GM06990 (cell line): ENCODE measurements at regions not wholly inside any gene's neighbourhood (a gene's known extent, or its start where the extent isn't known, plus 50 kb on each side); places are given as distances from the start of the nearest gene placed in this dataset.
"Not testable (repeated sequence)": the region's sequence is repeated elsewhere in the genome, so short reads cannot be mapped to it uniquely, and the experiment has no call there.

Source experiments
- DNase-seq: peaks from one replicate; pipeline ENCODE4 v3.0.0-alpha.2; 2011; ENCODE audit not compliant: insufficient read length; ENCODE audit errors: extremely low read depth
- H3K27me3 ChIP-seq: replicated peaks from 2 replicates; pipeline ENCODE4 v1.6.0; 2011; ENCODE audit warnings: low read length; ENCODE audit not compliant: control insufficient read depth, insufficient read depth
- H3K36me3 ChIP-seq: 2 replicates; pipeline ENCODE4 v1.5.1; 2011; ENCODE audit warnings: low read length; ENCODE audit not compliant: control insufficient read depth, insufficient read depth
- H3K4me3 ChIP-seq: replicated peaks from 2 replicates; pipeline ENCODE4 v1.5.1; 2011; ENCODE audit warnings: low read depth, mild to moderate bottlenecking, control low read depth, low read length
- TF ChIP-seq, protein P1 (sequence below): IDR thresholded peaks from 2 replicates; pipeline ENCODE4 v1.5.1; 2011; ENCODE audit warnings: low read length, control low read depth, mild to moderate bottlenecking, inconsistent platforms; ENCODE audit not compliant: insufficient read depth, poor library complexity, severe bottlenecking

DNA sequence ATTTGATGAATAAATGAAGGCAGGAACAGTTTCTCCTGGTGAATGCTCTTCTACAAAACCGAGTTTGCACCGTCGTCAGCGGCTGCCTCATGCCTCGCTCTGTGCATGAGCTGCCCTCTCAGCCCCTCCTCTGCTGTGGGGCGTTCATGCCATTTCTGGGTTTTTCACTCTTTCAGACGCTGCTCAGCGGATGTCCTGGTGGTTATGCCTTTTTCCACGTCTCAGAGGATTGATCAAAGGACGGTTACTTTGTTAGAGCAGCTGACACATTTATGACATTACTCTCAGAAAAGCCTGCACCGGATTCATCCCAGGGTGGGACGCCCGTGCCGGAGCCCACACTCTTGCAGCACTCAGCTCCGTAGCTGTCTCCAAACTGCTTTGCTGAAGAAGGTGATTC lies 195.9 kb upstream of the PPP1R26 start:
- Histone ChIP-seq H3K36me3 (no peaks in the 10 kb centered on the region), H3K27me3 (no peaks in the 10 kb centered on the region; the same call in 1 of the 2 replicates), H3K4me3 (no peak overlapping the region)
- DNase-seq = no peak
- TF ChIP-seq, protein P1, sequence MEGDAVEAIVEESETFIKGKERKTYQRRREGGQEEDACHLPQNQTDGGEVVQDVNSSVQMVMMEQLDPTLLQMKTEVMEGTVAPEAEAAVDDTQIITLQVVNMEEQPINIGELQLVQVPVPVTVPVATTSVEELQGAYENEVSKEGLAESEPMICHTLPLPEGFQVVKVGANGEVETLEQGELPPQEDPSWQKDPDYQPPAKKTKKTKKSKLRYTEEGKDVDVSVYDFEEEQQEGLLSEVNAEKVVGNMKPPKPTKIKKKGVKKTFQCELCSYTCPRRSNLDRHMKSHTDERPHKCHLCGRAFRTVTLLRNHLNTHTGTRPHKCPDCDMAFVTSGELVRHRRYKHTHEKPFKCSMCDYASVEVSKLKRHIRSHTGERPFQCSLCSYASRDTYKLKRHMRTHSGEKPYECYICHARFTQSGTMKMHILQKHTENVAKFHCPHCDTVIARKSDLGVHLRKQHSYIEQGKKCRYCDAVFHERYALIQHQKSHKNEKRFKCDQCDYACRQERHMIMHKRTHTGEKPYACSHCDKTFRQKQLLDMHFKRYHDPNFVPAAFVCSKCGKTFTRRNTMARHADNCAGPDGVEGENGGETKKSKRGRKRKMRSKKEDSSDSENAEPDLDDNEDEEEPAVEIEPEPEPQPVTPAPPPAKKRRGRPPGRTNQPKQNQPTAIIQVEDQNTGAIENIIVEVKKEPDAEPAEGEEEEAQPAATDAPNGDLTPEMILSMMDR = no peak

DNA sequence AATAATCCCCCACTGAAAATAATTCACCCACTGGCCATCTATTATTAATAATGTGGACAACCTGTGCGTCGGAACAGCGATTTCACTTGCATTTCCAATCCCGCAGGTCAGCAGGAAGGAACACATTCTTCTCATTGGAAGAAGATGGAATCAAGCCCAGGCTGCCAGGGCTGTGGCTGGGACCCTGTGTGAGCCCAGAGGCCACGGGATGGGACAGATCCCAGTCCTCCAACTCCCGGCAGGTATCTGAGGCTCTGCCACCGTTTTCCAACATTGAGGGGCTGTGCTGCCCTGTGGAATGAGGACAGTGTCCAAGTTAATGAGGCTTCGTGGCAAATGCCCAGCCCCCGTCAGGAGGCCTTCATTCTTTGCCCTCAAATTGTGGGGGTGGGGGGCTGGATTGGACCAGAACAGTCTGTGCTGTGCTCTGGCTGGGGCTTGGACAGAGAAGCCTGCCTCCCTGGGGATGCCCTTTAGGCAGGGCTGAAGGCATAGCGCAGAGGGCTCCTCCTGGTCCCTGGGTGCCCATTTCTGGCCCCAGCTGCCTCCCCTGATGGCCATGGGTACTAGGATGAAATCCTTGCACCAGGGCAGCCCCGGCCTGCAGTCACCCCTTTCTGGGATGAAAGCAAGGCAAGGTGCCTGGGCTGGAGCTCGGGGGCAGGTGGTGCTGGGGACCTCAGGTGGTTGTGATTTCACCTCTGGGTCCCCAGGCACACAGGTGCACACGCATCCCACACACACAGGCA lies 195.0 kb upstream of the PPP1R26 start:
- H3K4me3 ChIP-seq = no peak overlapping the region
- no peak for DNase-seq
- TF ChIP-seq, protein P1 = no peak
- no peaks in the 10 kb centered on the region; the same call in 1 of the 2 replicates for H3K27me3 ChIP-seq
- H3K36me3 ChIP-seq = no peaks in the 10 kb centered on the region

DNA sequence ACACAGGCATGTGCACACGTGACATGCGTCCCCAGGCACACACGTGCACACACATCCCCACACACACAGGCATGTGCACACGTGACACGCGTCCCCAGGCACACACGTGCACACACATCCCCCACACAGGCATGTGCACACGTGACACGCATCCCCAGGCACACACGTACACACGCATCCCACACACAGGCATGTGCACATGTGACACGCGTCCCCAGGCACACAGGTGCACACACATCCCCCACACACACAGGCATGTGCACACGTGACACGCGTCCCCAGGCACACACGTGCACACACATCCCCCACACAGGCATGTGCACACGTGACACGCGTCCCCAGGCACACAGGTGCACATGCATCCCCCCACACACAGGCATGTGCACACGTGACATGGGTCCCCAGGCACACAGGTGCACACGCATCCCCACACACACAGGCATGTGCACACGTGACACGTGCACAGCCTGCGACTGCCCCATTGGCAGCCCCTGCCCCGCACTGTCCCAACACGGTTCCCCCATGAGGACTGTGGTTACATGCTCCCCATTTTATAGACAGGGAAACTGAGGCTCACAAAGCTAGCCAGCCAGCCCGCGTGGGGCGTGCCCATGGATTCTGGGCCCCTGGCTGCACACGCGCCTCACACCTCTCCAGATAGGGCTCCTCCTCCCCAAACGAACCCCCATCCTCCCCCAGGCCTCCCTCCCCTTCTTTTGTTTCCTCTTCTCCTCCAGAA lies 193.2 kb upstream of the PPP1R26 start:
- H3K27me3 ChIP-seq, H3K4me3 ChIP-seq, DNase-seq, H3K36me3 ChIP-seq: not testable (repeated sequence)

DNA sequence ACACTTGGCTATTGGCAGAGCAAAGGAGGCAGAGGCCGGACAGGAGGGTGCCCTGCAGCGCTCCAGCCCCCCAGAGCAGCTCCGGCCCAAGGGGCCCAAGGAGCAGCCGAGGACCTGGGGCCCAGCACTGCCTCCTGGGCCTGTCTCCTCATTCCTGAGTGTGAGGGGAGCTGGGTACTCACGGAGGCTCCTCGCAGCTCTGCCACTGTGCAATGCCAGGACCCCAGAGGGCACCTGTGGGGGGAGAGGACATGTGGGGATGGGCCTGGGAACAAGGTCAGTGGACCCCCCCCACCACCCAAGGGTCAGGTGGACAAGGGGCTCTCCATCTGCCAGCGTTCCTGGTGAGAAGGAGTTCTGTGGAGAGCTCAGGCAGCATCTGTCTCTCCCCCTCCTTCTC lies 192.6 kb upstream of the PPP1R26 start:
- TF ChIP-seq, protein P1 = no peak
- DNase-seq = no peak

DNA sequence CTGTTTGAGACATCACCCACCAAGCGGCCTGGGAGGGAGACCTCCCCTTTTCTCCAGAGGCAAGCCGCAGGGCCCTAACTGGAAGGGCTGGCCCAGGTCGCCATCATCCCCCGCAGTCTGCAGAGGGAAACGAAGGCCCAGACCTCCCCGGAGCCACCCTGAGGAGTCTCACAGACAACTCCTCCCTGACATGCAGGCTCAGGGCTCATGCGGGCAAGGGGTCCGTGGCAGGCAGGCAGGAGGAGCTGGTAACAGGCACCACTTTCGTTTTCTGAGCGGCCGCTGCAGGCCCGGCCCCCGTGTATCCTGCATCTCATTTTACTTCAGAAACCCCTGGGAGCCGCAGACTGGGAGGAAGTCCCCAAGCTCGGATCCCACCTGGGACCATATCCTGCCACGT lies 192.0 kb upstream of the PPP1R26 start:
- DNase-seq = no peak
- TF ChIP-seq, protein P1 = no peak
- no peaks in the 10 kb centered on the region for H3K27me3 ChIP-seq
- H3K36me3 ChIP-seq = no peaks in the 10 kb centered on the region
- H3K4me3 ChIP-seq = no peak overlapping the region

More for the DNA sequence above, 192.6 kb upstream of the PPP1R26 start:
- H3K36me3 ChIP-seq = no peaks in the 10 kb centered on the region
- no peaks in the 10 kb centered on the region for H3K27me3 ChIP-seq
- no peak overlapping the region for H3K4me3 ChIP-seq

DNA sequence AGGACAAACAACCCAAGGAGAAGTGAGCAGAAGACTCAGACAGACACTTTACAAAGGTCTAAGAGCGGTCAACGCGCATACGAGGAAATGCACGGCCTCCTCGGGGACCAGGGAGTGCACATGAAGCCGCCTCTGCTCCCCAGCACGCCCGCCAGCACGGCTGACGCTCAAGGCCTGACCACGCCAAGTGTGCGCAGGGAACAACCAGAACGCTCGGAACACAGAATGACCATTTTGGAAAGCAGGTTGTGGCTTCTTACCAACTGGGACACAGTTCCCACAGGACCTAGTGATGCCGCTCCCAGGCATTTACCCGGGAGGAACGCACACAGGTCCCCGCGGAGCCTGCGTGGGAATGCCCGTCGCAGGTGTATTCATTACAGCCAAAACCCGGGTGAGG lies 191.5 kb upstream of the PPP1R26 start:
- H3K4me3 ChIP-seq = no peak overlapping the region
- DNase-seq = no peak
- TF ChIP-seq, protein P1 = no peak
- no peaks in the 10 kb centered on the region for H3K36me3 ChIP-seq
- H3K27me3 ChIP-seq = no peaks in the 10 kb centered on the region
